ENCODE measurements at regions not wholly inside any gene's neighbourhood (a gene's known extent, or its start where the extent isn't known, plus 50 kb on each side); places are given as distances from the start of the nearest gene placed in this dataset.
A peak's percentile ranks its signal among the peaks of the same experiment; 100 is the strongest.

GRCh38 chr13:107217251-107217650, 649.3 kb upstream of the ARGLU1 start:
- H3K9ac ChIP-seq = no peak overlapping the region
- no peaks in the 10 kb centered on the region for H4K20me1 ChIP-seq (ENCODE audit: insufficient read depth)
- TF ChIP-seq GATA2 (CRISPR knock-in tag; IDR thresholded peaks at IDR 0.05) = no peak
- TF ChIP-seq EP300 (IDR thresholded peaks at IDR 0.05; ENCODE audit: borderline replicate concordance in 1 of 2, low read depth in 1 of 2, low read length in 1 of 2) = no peak
- TF ChIP-seq CHD2 (IDR thresholded peaks at IDR 0.05; ENCODE audit: low read length, partially characterized antibody) = no peak
- no peak for TF ChIP-seq JUND (IDR thresholded peaks at IDR 0.05)
- TF ChIP-seq NFIC (IDR thresholded peaks at IDR 0.05; ENCODE audit: borderline replicate concordance) = no peak
- TF ChIP-seq MXI1 (IDR thresholded peaks at IDR 0.05; ENCODE audit: low read depth, low read length) = no peak
- no peak for TF ChIP-seq TCF12 (IDR thresholded peaks at IDR 0.05)
- no peak for TF ChIP-seq ZBTB33 (IDR thresholded peaks at IDR 0.05; ENCODE audit: borderline replicate concordance, low read depth)
- no peak for TF ChIP-seq RAD21 (IDR thresholded peaks at IDR 0.05; ENCODE audit: low read length)
- TF ChIP-seq USF2 (IDR thresholded peaks at IDR 0.05; ENCODE audit: borderline replicate concordance, low read depth, low read length) = no peak
- TF ChIP-seq MAX (IDR thresholded peaks at IDR 0.05; ENCODE audit: low read depth) = no peak
- TF ChIP-seq MEF2A (IDR thresholded peaks at IDR 0.05; ENCODE audit: borderline replicate concordance, low read depth) = no peak
- TF ChIP-seq TAF1 (IDR thresholded peaks at IDR 0.05; ENCODE audit: borderline replicate concordance, low read depth, low read length) = no peak
- no peaks in the 10 kb centered on the region for H3K27me3 ChIP-seq (ENCODE audit: insufficient read depth)
- H3K9me3 ChIP-seq = no peaks in the 10 kb centered on the region
- DNase-seq = no peak
- no peaks in the 10 kb centered on the region; the same call in 1 of the 2 replicates for H3K79me2 ChIP-seq (ENCODE audit: insufficient read depth)
- no peaks in the 10 kb centered on the region for H3F3A ChIP-seq (replicated peaks; ENCODE audit: insufficient read depth)
- no peaks in the 10 kb centered on the region for H3K9me2 ChIP-seq
- ChIA-PET POLR2A (no interaction called here), CTCF (interaction anchor here (0.7 to 3.4 kb wide), 4 partner anchors 12 to 939 kb away, joined by 3 to 14 read pairs (median 7); no protein-coding TSS in a partner anchor)
- H3K4me2 ChIP-seq = no peak overlapping the region
- H2AFZ ChIP-seq (ENCODE audit: low read depth) = no peak overlapping the region
- H3K4me1 ChIP-seq (ENCODE audit: control insufficient read depth in 1 of 2, insufficient read depth in 2 of 2, low read depth in 1 of 2, low read length in 1 of 2) = peaks cover 0 to 23% of the 10 kb centered on the region in 2 experiments; a peak in 2 of 4 replicates
- no peaks in the 10 kb centered on the region for H3K36me3 ChIP-seq (replicated peaks in 1 of 2; ENCODE audit: control insufficient read depth in 1 of 2, insufficient read depth in 2 of 2, low read length in 1 of 2)
- H3K4me3 ChIP-seq (ENCODE audit: low read depth in 2 of 2, low read length in 1 of 2) = no peak overlapping the region
- 90% methylated on average over 6 of the region's 6 CpGs for WGBS (ENCODE audit: low lambda C conversion rate)
- no peak overlapping the region for H3K27ac ChIP-seq (ENCODE audit: low read depth in 2 of 2, low read length in 1 of 2)

GRCh38 chr13:107216046-107216755, 648.3 kb upstream of the ARGLU1 start:
- ChIA-PET POLR2A (no interaction called here), CTCF (interaction anchor here (0.9 to 3.4 kb wide), 5 partner anchors 11 to 939 kb away, joined by 3 to 14 read pairs (median 9); no protein-coding TSS in a partner anchor)
- no peaks in the 10 kb centered on the region for H3K27me3 ChIP-seq (ENCODE audit: insufficient read depth)
- no peak overlapping the region for H2AFZ ChIP-seq (ENCODE audit: low read depth)
- DNase-seq = no peak
- H3K27ac ChIP-seq (ENCODE audit: low read depth in 2 of 2, low read length in 1 of 2) = peak overlapping the region; percentile 18 to 80; a peak in 3 of 4 replicates
- H3K4me1 ChIP-seq (ENCODE audit: control insufficient read depth in 1 of 2, insufficient read depth in 2 of 2, low read depth in 1 of 2, low read length in 1 of 2) = peaks cover 3 to 26% of the 10 kb centered on the region in 2 experiments; a peak in 3 of 4 replicates
- TF ChIP-seq FOXJ3 (CRISPR knock-in tag; IDR thresholded peaks at IDR 0.05) (no peak), RCOR1 (IDR thresholded peaks at IDR 0.05; ENCODE audit: low read length) (peak; percentile 75), SIN3A (IDR thresholded peaks at IDR 0.05; ENCODE audit: borderline replicate concordance, low read depth, low read length) (no peak), EP300 (IDR thresholded peaks at IDR 0.05; ENCODE audit: borderline replicate concordance in 1 of 2, low read depth in 1 of 2, low read length in 1 of 2) (0 out of 4 replicates have a peak, but pooled peaks of 1 of the 2 experiments have one; percentile 26)
- H4K20me1 ChIP-seq (ENCODE audit: insufficient read depth) = no peaks in the 10 kb centered on the region
- 49% methylated on average over 11 of the region's 11 CpGs for WGBS (ENCODE audit: low lambda C conversion rate)
- H3K9ac ChIP-seq = no peak overlapping the region
- H3K4me3 ChIP-seq (ENCODE audit: low read depth in 2 of 2, low read length in 1 of 2) = no peak overlapping the region
- H3K4me2 ChIP-seq = peak overlapping the region; percentile 30; the same call in 1 of the 2 replicates
- H3K36me3 ChIP-seq (replicated peaks in 1 of 2; ENCODE audit: control insufficient read depth in 1 of 2, insufficient read depth in 2 of 2, low read length in 1 of 2) = no peaks in the 10 kb centered on the region
- H3K9me2 ChIP-seq = no peaks in the 10 kb centered on the region
- H3K79me2 ChIP-seq (ENCODE audit: insufficient read depth) = no peaks in the 10 kb centered on the region; the same call in 1 of the 2 replicates
- no peaks in the 10 kb centered on the region for H3K9me3 ChIP-seq
- H3F3A ChIP-seq (replicated peaks; ENCODE audit: insufficient read depth) = no peaks in the 10 kb centered on the region
